GM12864 (cell line): ENCODE measurements at regions not wholly inside any gene's neighbourhood (a gene's known extent, or its start where the extent isn't known, plus 50 kb on each side); places are given as distances from the start of the nearest gene placed in this dataset.
"Not testable (repeated sequence)": the region's sequence is repeated elsewhere in the genome, so short reads cannot be mapped to it uniquely, and the experiment has no call there.

ENCODE experiments used
- DNase-seq: peaks from one replicate; pipeline ENCODE4 v3.0.0-alpha.2; 2011; ENCODE audit warnings: low read depth
- H3K4me3 ChIP-seq: 2 replicates; pipeline ENCODE4 v1.5.1; 2011; ENCODE audit warnings: mild to moderate bottlenecking, low read depth, low read length, control low read depth
- CTCF ChIP-seq: IDR thresholded peaks from 2 replicates; pipeline ENCODE4 v1.5.1; 2011; ENCODE audit warnings: low read depth, mild to moderate bottlenecking, moderate library complexity, low read length, control low read depth, inconsistent platforms; ENCODE audit errors: missing control alignments

GRCh38 chr5:138696501-138696900 is 56.7 kb upstream of the CTNNA1 start:
- no peak overlapping the region for H3K4me3 ChIP-seq
- DNase-seq: no peak
- no peak for TF ChIP-seq CTCF

GRCh38 chr5:138695781-138696180 is 57.4 kb upstream of the CTNNA1 start:
- no peak overlapping the region for H3K4me3 ChIP-seq
- TF ChIP-seq CTCF: no peak

GRCh38 chr5:138694146-138694545 is 59.1 kb upstream of the CTNNA1 start:
- no peak for DNase-seq
- H3K4me3 ChIP-seq: no peak overlapping the region
- TF ChIP-seq CTCF: no peak

More at GRCh38 chr5:138695781-138696180, 57.4 kb upstream of the CTNNA1 start:
- DNase-seq: no peak

- no peak for TF ChIP-seq CTCF
- no peak for DNase-seq
- H3K4me3 ChIP-seq: no peak overlapping the region
Measured at GRCh38 chr5:138692370-138692769, 60.9 kb upstream of the CTNNA1 start.

- no peak for DNase-seq
- H3K4me3 ChIP-seq: no peak overlapping the region
- TF ChIP-seq CTCF: no peak
Measured at GRCh38 chr5:138686668-138687067, 66.6 kb upstream of the CTNNA1 start.

GRCh38 chr5:138685193-138685745 is 68.0 kb upstream of the CTNNA1 start:
- H3K4me3 ChIP-seq: no peak overlapping the region
- no peak for TF ChIP-seq CTCF
- no peak for DNase-seq

- not testable (repeated sequence) for H3K4me3 ChIP-seq, DNase-seq
Measured at GRCh38 chr5:138682462-138682861, 70.8 kb upstream of the CTNNA1 start.

GRCh38 chr5:138678826-138679225 is 74.4 kb upstream of the CTNNA1 start:
- DNase-seq, H3K4me3 ChIP-seq: not testable (repeated sequence)
